ENCODE measurements at regions not wholly inside any gene's neighbourhood (a gene's known extent, or its start where the extent isn't known, plus 50 kb on each side); places are given as distances from the start of the nearest gene placed in this dataset.
"Not testable (repeated sequence)": the region's sequence is repeated elsewhere in the genome, so short reads cannot be mapped to it uniquely, and the experiment has no call there.

- 0 out of 2 replicates have a peak, but pooled peaks cover 4% of the 10 kb centered on the region for H3K27me3 ChIP-seq (ENCODE audit: insufficient read depth, low read length)
- no peaks in the 10 kb centered on the region for H3K36me3 ChIP-seq (ENCODE audit: insufficient read depth, low read length)
- H3K27ac ChIP-seq (ENCODE audit: low read depth, low read length): no peak overlapping the region
- no peak overlapping the region for H3K4me3 ChIP-seq (ENCODE audit: low read depth, low read length)
- no peaks in the 10 kb centered on the region for H3K4me1 ChIP-seq (ENCODE audit: control insufficient read depth, insufficient read depth, low read length, unreplicated experiment)
- no peaks in the 10 kb centered on the region for H3K79me2 ChIP-seq (ENCODE audit: control insufficient read depth, insufficient read depth, low read length, unreplicated experiment)
- no peak overlapping the region for H2AFZ ChIP-seq (ENCODE audit: low read length, unreplicated experiment)
Measured at GRCh38 chr4:130753926-130754325, 1658.0 kb downstream of the C4orf33 start.

GRCh38 chr4:130760246-130760645, 1664.3 kb downstream of the C4orf33 start:
- no peak overlapping the region for H2AFZ ChIP-seq (ENCODE audit: low read length, unreplicated experiment)
- H3K4me3 ChIP-seq (ENCODE audit: low read depth, low read length): no peak overlapping the region
- H3K36me3 ChIP-seq (ENCODE audit: insufficient read depth, low read length): no peaks in the 10 kb centered on the region
- H3K4me1 ChIP-seq (ENCODE audit: control insufficient read depth, insufficient read depth, low read length, unreplicated experiment): no peaks in the 10 kb centered on the region
- no peaks in the 10 kb centered on the region for H3K79me2 ChIP-seq (ENCODE audit: control insufficient read depth, insufficient read depth, low read length, unreplicated experiment)
- peaks cover 11% of the 10 kb centered on the region; the same call in 1 of the 2 replicates for H3K27me3 ChIP-seq (ENCODE audit: insufficient read depth, low read length)
- H3K27ac ChIP-seq (ENCODE audit: low read depth, low read length): no peak overlapping the region

GRCh38 chr4:130767384-130767783, 1671.4 kb downstream of the C4orf33 start:
- peaks cover 12% of the 10 kb centered on the region; the same call in 1 of the 2 replicates for H3K27me3 ChIP-seq (ENCODE audit: insufficient read depth, low read length)
- H3K79me2 ChIP-seq (ENCODE audit: control insufficient read depth, insufficient read depth, low read length, unreplicated experiment); H2AFZ ChIP-seq (ENCODE audit: low read length, unreplicated experiment); H3K4me3 ChIP-seq (ENCODE audit: low read depth, low read length); H3K36me3 ChIP-seq (ENCODE audit: insufficient read depth, low read length); H3K27ac ChIP-seq (ENCODE audit: low read depth, low read length); H3K4me1 ChIP-seq (ENCODE audit: control insufficient read depth, insufficient read depth, low read length, unreplicated experiment): not testable (repeated sequence)

GRCh38 chr4:130772966-130773365, 1677.0 kb downstream of the C4orf33 start:
- H3K27me3 ChIP-seq (ENCODE audit: insufficient read depth, low read length); H3K4me3 ChIP-seq (ENCODE audit: low read depth, low read length); H3K4me1 ChIP-seq (ENCODE audit: control insufficient read depth, insufficient read depth, low read length, unreplicated experiment); H3K27ac ChIP-seq (ENCODE audit: low read depth, low read length); H3K36me3 ChIP-seq (ENCODE audit: insufficient read depth, low read length); H3K79me2 ChIP-seq (ENCODE audit: control insufficient read depth, insufficient read depth, low read length, unreplicated experiment); H2AFZ ChIP-seq (ENCODE audit: low read length, unreplicated experiment): not testable (repeated sequence)

- no peaks in the 10 kb centered on the region for H3K79me2 ChIP-seq (ENCODE audit: control insufficient read depth, insufficient read depth, low read length, unreplicated experiment)
- no peak overlapping the region for H3K4me3 ChIP-seq (ENCODE audit: low read depth, low read length)
- H3K36me3 ChIP-seq (ENCODE audit: insufficient read depth, low read length): no peaks in the 10 kb centered on the region
- no peaks in the 10 kb centered on the region for H3K4me1 ChIP-seq (ENCODE audit: control insufficient read depth, insufficient read depth, low read length, unreplicated experiment)
- H3K27me3 ChIP-seq (ENCODE audit: insufficient read depth, low read length): no peaks in the 10 kb centered on the region
- no peak overlapping the region for H3K27ac ChIP-seq (ENCODE audit: low read depth, low read length)
- H2AFZ ChIP-seq (ENCODE audit: low read length, unreplicated experiment): peak overlapping the region; percentile 14
Measured at GRCh38 chr4:130808492-130808891, 1712.5 kb downstream of the C4orf33 start.

- Histone ChIP-seq H3K4me1 (ENCODE audit: control insufficient read depth, insufficient read depth, low read length, unreplicated experiment) (no peaks in the 10 kb centered on the region), H2AFZ (ENCODE audit: low read length, unreplicated experiment) (no peak overlapping the region), H3K4me3 (ENCODE audit: low read depth, low read length) (no peak overlapping the region), H3K36me3 (ENCODE audit: insufficient read depth, low read length) (no peaks in the 10 kb centered on the region), H3K27ac (ENCODE audit: low read depth, low read length) (no peak overlapping the region), H3K27me3 (ENCODE audit: insufficient read depth, low read length) (no peaks in the 10 kb centered on the region), H3K79me2 (ENCODE audit: control insufficient read depth, insufficient read depth, low read length, unreplicated experiment) (no peaks in the 10 kb centered on the region)
Measured at GRCh38 chr4:130812117-130812765, 1716.3 kb downstream of the C4orf33 start.

- H3K79me2 ChIP-seq (ENCODE audit: control insufficient read depth, insufficient read depth, low read length, unreplicated experiment): no peaks in the 10 kb centered on the region
Measured at GRCh38 chr4:130814896-130815295, 1718.9 kb downstream of the C4orf33 start.

GRCh38 chr4:130820448-130820847, 1724.5 kb downstream of the C4orf33 start:
- Histone ChIP-seq H3K79me2 (ENCODE audit: control insufficient read depth, insufficient read depth, low read length, unreplicated experiment) (no peaks in the 10 kb centered on the region), H3K4me1 (ENCODE audit: control insufficient read depth, insufficient read depth, low read length, unreplicated experiment) (no peaks in the 10 kb centered on the region), H3K36me3 (ENCODE audit: insufficient read depth, low read length) (no peaks in the 10 kb centered on the region), H3K27me3 (ENCODE audit: insufficient read depth, low read length) (peaks cover 4% of the 10 kb centered on the region; the same call in 1 of the 2 replicates), H3K4me3 (ENCODE audit: low read depth, low read length) (no peak overlapping the region), H3K27ac (ENCODE audit: low read depth, low read length) (no peak overlapping the region), H2AFZ (ENCODE audit: low read length, unreplicated experiment) (no peak overlapping the region)

More at GRCh38 chr4:130814896-130815295, 1718.9 kb downstream of the C4orf33 start:
- no peak overlapping the region for H3K4me3 ChIP-seq (ENCODE audit: low read depth, low read length)
- no peaks in the 10 kb centered on the region for H3K36me3 ChIP-seq (ENCODE audit: insufficient read depth, low read length)
- no peaks in the 10 kb centered on the region for H3K4me1 ChIP-seq (ENCODE audit: control insufficient read depth, insufficient read depth, low read length, unreplicated experiment)
- no peaks in the 10 kb centered on the region for H3K27me3 ChIP-seq (ENCODE audit: insufficient read depth, low read length)
- no peak overlapping the region for H3K27ac ChIP-seq (ENCODE audit: low read depth, low read length)
- no peak overlapping the region for H2AFZ ChIP-seq (ENCODE audit: low read length, unreplicated experiment)

GRCh38 chr4:130825284-130825683, 1729.3 kb downstream of the C4orf33 start:
- Histone ChIP-seq H2AFZ (ENCODE audit: low read length, unreplicated experiment) (no peak overlapping the region), H3K36me3 (ENCODE audit: insufficient read depth, low read length) (no peaks in the 10 kb centered on the region), H3K79me2 (ENCODE audit: control insufficient read depth, insufficient read depth, low read length, unreplicated experiment) (no peaks in the 10 kb centered on the region), H3K4me3 (ENCODE audit: low read depth, low read length) (no peak overlapping the region), H3K4me1 (ENCODE audit: control insufficient read depth, insufficient read depth, low read length, unreplicated experiment) (no peaks in the 10 kb centered on the region), H3K27ac (ENCODE audit: low read depth, low read length) (no peak overlapping the region), H3K27me3 (ENCODE audit: insufficient read depth, low read length) (peaks cover 9% of the 10 kb centered on the region; the same call in 1 of the 2 replicates)

GRCh38 chr4:130850019-130850524, 1754.1 kb downstream of the C4orf33 start:
- no peaks in the 10 kb centered on the region for H3K79me2 ChIP-seq (ENCODE audit: control insufficient read depth, insufficient read depth, low read length, unreplicated experiment)
- H3K27ac ChIP-seq (ENCODE audit: low read depth, low read length): no peak overlapping the region
- H3K36me3 ChIP-seq (ENCODE audit: insufficient read depth, low read length): no peaks in the 10 kb centered on the region
- no peak overlapping the region for H3K4me3 ChIP-seq (ENCODE audit: low read depth, low read length)
- H2AFZ ChIP-seq (ENCODE audit: low read length, unreplicated experiment): no peak overlapping the region
- no peaks in the 10 kb centered on the region for H3K27me3 ChIP-seq (ENCODE audit: insufficient read depth, low read length)
- H3K4me1 ChIP-seq (ENCODE audit: control insufficient read depth, insufficient read depth, low read length, unreplicated experiment): no peaks in the 10 kb centered on the region

- H3K4me3 ChIP-seq (ENCODE audit: low read depth, low read length): no peak overlapping the region
- H2AFZ ChIP-seq (ENCODE audit: low read length, unreplicated experiment): no peak overlapping the region
- no peaks in the 10 kb centered on the region for H3K36me3 ChIP-seq (ENCODE audit: insufficient read depth, low read length)
- H3K27me3 ChIP-seq (ENCODE audit: insufficient read depth, low read length): 0 out of 2 replicates have a peak, but pooled peaks cover 2% of the 10 kb centered on the region
- H3K79me2 ChIP-seq (ENCODE audit: control insufficient read depth, insufficient read depth, low read length, unreplicated experiment): no peaks in the 10 kb centered on the region
- H3K27ac ChIP-seq (ENCODE audit: low read depth, low read length): no peak overlapping the region
- no peaks in the 10 kb centered on the region for H3K4me1 ChIP-seq (ENCODE audit: control insufficient read depth, insufficient read depth, low read length, unreplicated experiment)
Measured at GRCh38 chr4:130851107-130851506, 1755.2 kb downstream of the C4orf33 start.

Measured in ACC112 (cell line).